WI38 (cell line): ENCODE measurements at regions not wholly inside any gene's neighbourhood (a gene's known extent, or its start where the extent isn't known, plus 50 kb on each side); places are given as distances from the start of the nearest gene placed in this dataset.

Experiments
- H3K4me3 ChIP-seq: 2 replicates; pipeline ENCODE4 v1.5.1; 2011; ENCODE audit warnings: low read depth, mild to moderate bottlenecking, control low read depth, low read length
- CTCF ChIP-seq: IDR thresholded peaks from 2 replicates; pipeline ENCODE4 v1.5.1; 2012; ENCODE audit warnings: low read depth, mild to moderate bottlenecking, control low read depth, low read length

GRCh38 chr3:127454051-127454450 lies 136.5 kb downstream of the TPRA1 start:
- TF ChIP-seq CTCF: no peak
- no peak overlapping the region for H3K4me3 ChIP-seq

- H3K4me3 ChIP-seq: no peak overlapping the region
- TF ChIP-seq CTCF: no peak
These were observed 138.2 kb downstream of the TPRA1 start for GRCh38 chr3:127452321-127452821.

DNA sequence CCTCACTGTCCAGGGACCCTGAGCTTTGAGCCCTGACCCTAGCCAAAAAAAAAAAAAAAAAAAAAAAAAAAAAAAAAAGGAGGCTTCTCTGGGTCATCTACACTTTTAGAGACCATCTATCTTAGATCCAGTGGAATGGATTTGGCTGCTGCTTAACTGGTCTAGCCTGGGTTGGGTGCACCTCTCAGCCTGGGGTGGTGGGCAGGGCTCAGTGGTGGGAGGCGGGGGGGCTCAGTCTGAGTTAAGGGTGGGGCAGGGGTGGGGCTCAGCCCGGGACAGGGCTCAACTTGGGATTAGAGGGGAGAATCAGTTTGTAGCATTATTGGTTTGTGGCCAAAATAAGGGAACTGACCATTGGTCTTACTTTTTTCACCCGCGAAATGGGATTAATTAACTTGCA lies 139.2 kb downstream of the TPRA1 start:
- no peak for TF ChIP-seq CTCF
- H3K4me3 ChIP-seq: no peak overlapping the region

DNA sequence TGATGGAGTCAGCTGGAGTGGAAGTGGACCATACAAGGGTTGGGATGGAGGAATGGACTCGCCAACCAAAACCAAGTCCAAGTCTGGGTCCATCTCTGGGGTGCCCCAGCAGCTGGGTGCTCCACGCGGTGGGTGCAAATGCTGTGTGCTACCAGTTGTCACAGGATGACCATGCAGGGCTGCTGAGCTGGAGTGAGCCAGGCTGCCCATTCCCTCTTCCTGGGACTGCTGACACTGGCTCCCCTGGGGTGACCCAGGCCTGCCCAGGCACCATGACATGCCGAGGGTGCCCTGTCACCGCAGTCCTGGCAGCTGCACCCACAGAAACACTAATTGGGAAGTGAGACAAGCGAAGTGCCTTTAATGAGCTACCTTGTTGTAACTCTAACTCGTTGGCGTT lies 140.2 kb downstream of the TPRA1 start:
- TF ChIP-seq CTCF: no peak
- H3K4me3 ChIP-seq: no peak overlapping the region

DNA sequence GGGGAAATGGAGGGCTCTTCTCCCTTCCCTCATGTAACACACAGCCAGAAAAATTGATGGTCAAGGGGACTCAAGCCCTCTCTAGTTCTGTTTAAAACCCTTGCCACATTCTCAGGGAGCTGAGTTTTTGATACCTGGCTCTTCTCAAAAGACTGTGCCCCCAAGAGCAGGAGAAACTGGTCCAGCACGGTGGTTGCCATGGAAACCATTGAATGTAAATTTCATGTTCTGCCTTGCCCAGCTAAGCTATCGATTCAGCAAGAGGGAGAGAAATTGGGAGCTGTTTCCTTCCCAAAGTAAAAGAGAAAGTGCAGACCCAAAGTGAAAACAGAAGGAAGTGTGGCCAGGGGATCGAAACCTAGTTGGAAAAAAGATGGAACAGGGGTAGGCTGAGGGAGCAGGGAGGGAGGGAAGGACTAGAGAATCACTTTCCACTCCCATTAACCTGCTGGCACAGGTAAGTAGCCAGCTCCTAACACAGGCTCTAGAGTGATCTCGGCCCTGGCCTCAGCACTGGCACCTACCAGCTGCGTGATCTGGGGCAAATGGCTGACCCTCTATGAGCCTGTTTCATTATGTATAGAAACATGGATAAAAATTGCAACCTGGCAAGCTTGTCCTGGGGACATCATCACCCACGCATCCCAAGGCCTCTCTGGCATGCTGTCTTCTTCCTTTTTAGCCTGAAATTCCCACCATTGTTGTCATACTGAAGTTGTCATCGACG lies 140.9 kb downstream of the TPRA1 start:
- no peak overlapping the region for H3K4me3 ChIP-seq
- no peak for TF ChIP-seq CTCF

GRCh38 chr3:127448671-127449070 lies 141.9 kb downstream of the TPRA1 start:
- TF ChIP-seq CTCF: no peak
- H3K4me3 ChIP-seq: no peak overlapping the region

- H3K4me3 ChIP-seq: no peak overlapping the region
- no peak for TF ChIP-seq CTCF
These were observed 142.4 kb downstream of the TPRA1 start for GRCh38 chr3:127448161-127448561.
